ENCODE measurements at regions not wholly inside any gene's neighbourhood (a gene's known extent, or its start where the extent isn't known, plus 50 kb on each side); places are given as distances from the start of the nearest gene placed in this dataset.

GRCh38 chr13:74274916-74275315, 140.7 kb upstream of the KLF12 start:
- in situ Hi-C loops (cut with MboI; ENCODE audit: low sequenced_read_pairs in 4 of 4) (loop anchor here in 2 of 4 donors (25.0 kb wide), 1 partner anchor 438 kb away; no protein-coding TSS in a partner anchor), intact Hi-C loops (cut with DNase I; ENCODE audit: low total_unique reads) (no loop called here)
- no peak for ATAC-seq
- no peak for TF ChIP-seq CTCF (IDR thresholded peaks at IDR 0.05 in 4 of 5, conservative IDR thresholded peaks at IDR 0.05 in 1 of 5)
- TF ChIP-seq POLR2A (IDR thresholded peaks at IDR 0.05), result no peak
- H3K36me3 ChIP-seq, result no peaks in the 10 kb centered on the region
- H3K27ac ChIP-seq, result no peak overlapping the region
- H3K27me3 ChIP-seq, result no peaks in the 10 kb centered on the region
- no peak for DNase-seq
- H3K4me3 ChIP-seq, result no peak overlapping the region
- peaks cover 0 to 8% of the 10 kb centered on the region in 2 donors for H3K4me1 ChIP-seq
- H3K9me3 ChIP-seq, result no peaks in the 10 kb centered on the region

- TF ChIP-seq POLR2A (IDR thresholded peaks at IDR 0.05), result no peak
- no peak for TF ChIP-seq CTCF (IDR thresholded peaks at IDR 0.05 in 4 of 5, conservative IDR thresholded peaks at IDR 0.05 in 1 of 5)
- H3K4me3 ChIP-seq, result no peak overlapping the region
- H3K36me3 ChIP-seq, result no peaks in the 10 kb centered on the region
- H3K9me3 ChIP-seq, result no peaks in the 10 kb centered on the region
- in situ Hi-C loops (cut with MboI; ENCODE audit: low sequenced_read_pairs in 4 of 4) (no loop called here), intact Hi-C loops (cut with DNase I; ENCODE audit: low total_unique reads) (no loop called here)
- DNase-seq, result no peak
- no peak for ATAC-seq
- peaks cover 0 to 4% of the 10 kb centered on the region in 2 donors for H3K4me1 ChIP-seq
- H3K27me3 ChIP-seq, result no peaks in the 10 kb centered on the region
- H3K27ac ChIP-seq, result no peak overlapping the region
Measured at GRCh38 chr13:74273581-74273980, 139.4 kb upstream of the KLF12 start.

- TF ChIP-seq CTCF (IDR thresholded peaks at IDR 0.05 in 4 of 5, conservative IDR thresholded peaks at IDR 0.05 in 1 of 5), result no peak
- TF ChIP-seq POLR2A (IDR thresholded peaks at IDR 0.05), result no peak
- in situ Hi-C loops (cut with MboI; ENCODE audit: low sequenced_read_pairs in 4 of 4), result no loop called here
- ATAC-seq (no peak), DNase-seq (no peak)
- no peaks in the 10 kb centered on the region for H3K9me3 ChIP-seq
- peaks cover 0 to 4% of the 10 kb centered on the region in 2 donors for H3K4me1 ChIP-seq
- no peaks in the 10 kb centered on the region for H3K27me3 ChIP-seq
- H3K36me3 ChIP-seq, result no peaks in the 10 kb centered on the region
- intact Hi-C loops (cut with DNase I; ENCODE audit: low total_unique reads), result no loop called here
- H3K27ac ChIP-seq, result no peak overlapping the region
- no peak overlapping the region for H3K4me3 ChIP-seq
Measured at GRCh38 chr13:74272826-74273225, 138.6 kb upstream of the KLF12 start.

DNA sequence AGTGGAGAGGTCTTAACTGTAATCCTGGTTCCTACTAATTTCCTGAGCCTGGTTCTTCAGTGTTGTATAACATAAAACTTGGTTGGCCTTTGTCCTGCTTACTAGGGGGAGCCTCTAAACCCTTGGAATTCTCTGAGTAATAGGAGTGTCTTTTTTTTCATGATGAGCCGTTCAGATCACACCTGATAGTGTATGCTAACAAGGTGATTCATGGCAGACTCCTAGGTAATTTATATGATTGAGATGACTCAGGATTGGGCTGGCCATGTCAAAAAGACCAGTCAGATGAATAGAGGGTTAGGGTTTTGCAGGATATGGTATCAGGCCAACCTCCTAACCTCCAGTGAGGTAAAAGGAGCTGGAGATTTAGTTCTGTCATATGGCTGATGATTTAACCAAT, 135.8 kb upstream of the KLF12 start:
- Histone ChIP-seq H3K27ac (no peak overlapping the region), H3K9me3 (no peaks in the 10 kb centered on the region), H3K4me1 (peaks cover 0 to 4% of the 10 kb centered on the region in 2 donors), H3K4me3 (no peak overlapping the region), H3K27me3 (no peaks in the 10 kb centered on the region), H3K36me3 (no peaks in the 10 kb centered on the region)
- intact Hi-C loops (cut with DNase I; ENCODE audit: low total_unique reads) (no loop called here), in situ Hi-C loops (cut with MboI; ENCODE audit: low sequenced_read_pairs in 4 of 4) (no loop called here)
- no peak for TF ChIP-seq POLR2A (IDR thresholded peaks at IDR 0.05)
- DNase-seq (no peak), ATAC-seq (no peak)

GRCh38 chr13:74266861-74267260, 132.7 kb upstream of the KLF12 start:
- no peak for TF ChIP-seq POLR2A (IDR thresholded peaks at IDR 0.05)
- TF ChIP-seq CTCF (IDR thresholded peaks at IDR 0.05 in 4 of 5, conservative IDR thresholded peaks at IDR 0.05 in 1 of 5), result no peak
- intact Hi-C loops (cut with DNase I; ENCODE audit: low total_unique reads) (no loop called here), in situ Hi-C loops (cut with MboI; ENCODE audit: low sequenced_read_pairs in 4 of 4) (no loop called here)
- no peak for DNase-seq
- Histone ChIP-seq H3K27me3 (no peaks in the 10 kb centered on the region), H3K9me3 (peaks cover 0 to 7% (median 0%) of the 10 kb centered on the region in 3 donors), H3K36me3 (no peaks in the 10 kb centered on the region), H3K27ac (no peak overlapping the region), H3K4me3 (no peak overlapping the region), H3K4me1 (no peaks in the 10 kb centered on the region)
- no peak for ATAC-seq

Data from gastrocnemius medialis (tissue), 4 donors.